22Rv1 (cell line): ENCODE measurements at regions not wholly inside any gene's neighbourhood (a gene's known extent, or its start where the extent isn't known, plus 50 kb on each side); places are given as distances from the start of the nearest gene placed in this dataset.

Source experiments
- H3K27ac ChIP-seq: fragments of 450-650 bp; 2 replicates; pipeline ENCODE4 v1.5.1; 2017
- ZFX ChIP-seq: fragments of 450-650 bp; IDR thresholded peaks from 2 replicates; pipeline ENCODE4 v1.6.1; 2017; ENCODE audit warnings: antibody characterized with exemption, borderline replicate concordance
- TF ChIP-seq, protein P1 (sequence below): fragments of 450-650 bp; IDR thresholded peaks from 2 replicates; pipeline ENCODE4 v1.5.1; 2017; ENCODE audit warnings: mild to moderate bottlenecking

DNA sequence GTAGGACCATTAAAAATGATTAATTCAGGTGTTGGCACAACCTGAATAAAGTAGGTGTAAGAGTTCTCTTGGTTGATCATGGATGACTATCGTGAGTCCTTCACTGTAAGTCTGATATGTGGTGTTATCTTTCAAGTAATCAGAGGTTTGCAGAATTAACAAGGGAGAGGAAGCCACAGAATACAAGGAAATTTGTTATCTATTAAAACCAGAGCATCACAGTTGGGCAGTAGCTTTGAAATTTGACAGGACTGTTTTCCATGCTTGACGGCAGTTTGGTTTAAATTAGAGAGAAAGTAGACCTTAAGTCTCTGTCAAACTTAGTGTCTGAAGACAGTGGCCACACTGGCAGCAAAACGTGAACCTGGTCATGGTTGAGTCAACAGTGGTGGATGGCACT, 139.5 kb upstream of the KCNK2 start:
- H3K27ac ChIP-seq = no peak overlapping the region
- no peak for TF ChIP-seq ZFX
- TF ChIP-seq, protein P1, sequence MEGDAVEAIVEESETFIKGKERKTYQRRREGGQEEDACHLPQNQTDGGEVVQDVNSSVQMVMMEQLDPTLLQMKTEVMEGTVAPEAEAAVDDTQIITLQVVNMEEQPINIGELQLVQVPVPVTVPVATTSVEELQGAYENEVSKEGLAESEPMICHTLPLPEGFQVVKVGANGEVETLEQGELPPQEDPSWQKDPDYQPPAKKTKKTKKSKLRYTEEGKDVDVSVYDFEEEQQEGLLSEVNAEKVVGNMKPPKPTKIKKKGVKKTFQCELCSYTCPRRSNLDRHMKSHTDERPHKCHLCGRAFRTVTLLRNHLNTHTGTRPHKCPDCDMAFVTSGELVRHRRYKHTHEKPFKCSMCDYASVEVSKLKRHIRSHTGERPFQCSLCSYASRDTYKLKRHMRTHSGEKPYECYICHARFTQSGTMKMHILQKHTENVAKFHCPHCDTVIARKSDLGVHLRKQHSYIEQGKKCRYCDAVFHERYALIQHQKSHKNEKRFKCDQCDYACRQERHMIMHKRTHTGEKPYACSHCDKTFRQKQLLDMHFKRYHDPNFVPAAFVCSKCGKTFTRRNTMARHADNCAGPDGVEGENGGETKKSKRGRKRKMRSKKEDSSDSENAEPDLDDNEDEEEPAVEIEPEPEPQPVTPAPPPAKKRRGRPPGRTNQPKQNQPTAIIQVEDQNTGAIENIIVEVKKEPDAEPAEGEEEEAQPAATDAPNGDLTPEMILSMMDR = no peak

DNA sequence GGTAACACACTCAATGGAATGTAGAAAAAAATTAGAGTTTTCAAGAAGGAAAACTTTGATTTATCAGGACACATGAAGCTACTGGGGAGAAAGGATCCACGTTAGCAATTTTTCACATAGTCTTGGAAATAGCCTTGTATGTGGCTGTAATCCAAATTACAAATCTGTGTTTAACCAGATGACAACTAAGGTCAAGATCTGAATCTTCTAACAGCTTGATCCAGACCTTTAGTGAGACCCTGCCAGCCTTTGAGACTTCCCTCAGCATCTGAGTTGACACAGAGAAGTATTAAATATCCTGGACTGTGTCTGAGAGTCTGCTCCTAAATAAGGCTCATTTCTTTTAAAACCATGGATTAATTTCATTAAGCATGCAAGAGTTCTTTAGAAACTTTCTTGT, 135.9 kb upstream of the KCNK2 start:
- TF ChIP-seq, protein P1 = no peak
- TF ChIP-seq ZFX = no peak
- H3K27ac ChIP-seq = no peak overlapping the region

DNA sequence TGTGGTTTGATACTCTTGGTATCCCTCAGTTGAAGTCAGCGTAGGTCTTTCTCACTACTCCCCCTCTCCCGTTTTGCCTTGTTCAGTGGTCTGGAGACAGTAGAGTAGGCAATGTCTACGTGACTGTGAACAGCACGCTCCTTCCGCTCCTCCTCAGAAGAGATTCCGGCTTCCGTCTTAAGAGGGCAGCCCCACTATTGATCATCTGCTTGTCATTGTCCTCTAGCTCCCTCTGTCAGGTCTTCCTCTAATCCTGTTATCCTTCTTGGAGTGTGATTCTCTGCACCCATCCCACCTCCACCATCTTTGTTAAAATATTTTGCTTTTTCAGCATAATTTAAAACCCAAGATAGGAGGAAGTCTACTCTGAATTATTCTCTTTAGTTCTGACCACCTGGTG, 129.9 kb upstream of the KCNK2 start:
- TF ChIP-seq ZFX = no peak
- TF ChIP-seq, protein P1 = peak; percentile 67
- no peak overlapping the region for H3K27ac ChIP-seq

DNA sequence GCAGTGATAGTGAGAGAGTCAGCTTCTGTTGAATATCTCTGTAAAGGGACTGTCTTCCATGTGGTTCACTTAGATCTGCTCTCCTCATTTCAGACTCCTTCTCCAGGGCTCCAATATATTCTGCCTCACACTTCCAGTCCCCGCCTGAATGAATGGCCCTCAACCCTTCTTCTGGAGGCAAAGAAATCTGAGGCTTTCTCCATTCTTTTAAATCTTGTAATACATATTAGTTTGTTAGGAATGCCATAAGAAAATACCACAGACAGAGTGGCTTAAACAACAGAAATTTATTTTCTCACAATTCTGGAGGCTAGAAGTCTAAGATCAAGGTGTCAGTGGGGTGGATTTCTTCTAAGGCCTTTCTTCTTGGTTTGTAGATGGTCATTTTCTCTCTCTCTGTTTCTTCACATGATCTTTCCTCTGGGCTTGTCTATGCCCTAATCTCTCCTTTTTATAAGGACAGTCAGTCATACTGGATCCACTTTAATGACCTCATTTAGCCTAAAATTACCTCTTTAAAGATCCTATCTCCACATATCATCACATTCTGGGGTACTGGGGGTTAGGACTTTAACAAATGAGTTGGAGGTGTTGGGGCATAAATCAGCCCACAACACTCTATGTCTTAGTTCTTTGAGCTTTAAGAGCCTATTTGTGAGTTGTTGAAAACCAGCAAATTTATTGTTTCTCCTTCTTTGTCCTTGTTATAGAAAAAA, 128.5 kb upstream of the KCNK2 start:
- TF ChIP-seq, protein P1 = no peak
- no peak for TF ChIP-seq ZFX
- H3K27ac ChIP-seq = no peak overlapping the region

DNA sequence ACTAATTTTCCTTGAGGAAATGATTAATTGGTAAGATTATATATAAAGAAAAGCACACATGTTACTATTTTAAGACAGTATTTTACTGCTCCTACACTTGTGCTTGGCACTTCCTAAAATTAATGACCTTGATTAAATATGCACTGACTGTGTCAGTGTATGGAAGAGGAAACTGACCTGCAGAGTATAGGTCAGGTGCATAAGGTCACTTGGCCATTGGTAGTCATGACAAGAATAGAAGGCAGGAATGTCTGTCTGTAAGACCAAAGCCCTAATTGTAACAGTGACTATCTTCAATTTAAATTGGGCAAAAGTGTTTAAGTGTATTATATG, 128.0 kb upstream of the KCNK2 start:
- TF ChIP-seq ZFX = no peak
- no peak overlapping the region for H3K27ac ChIP-seq

DNA sequence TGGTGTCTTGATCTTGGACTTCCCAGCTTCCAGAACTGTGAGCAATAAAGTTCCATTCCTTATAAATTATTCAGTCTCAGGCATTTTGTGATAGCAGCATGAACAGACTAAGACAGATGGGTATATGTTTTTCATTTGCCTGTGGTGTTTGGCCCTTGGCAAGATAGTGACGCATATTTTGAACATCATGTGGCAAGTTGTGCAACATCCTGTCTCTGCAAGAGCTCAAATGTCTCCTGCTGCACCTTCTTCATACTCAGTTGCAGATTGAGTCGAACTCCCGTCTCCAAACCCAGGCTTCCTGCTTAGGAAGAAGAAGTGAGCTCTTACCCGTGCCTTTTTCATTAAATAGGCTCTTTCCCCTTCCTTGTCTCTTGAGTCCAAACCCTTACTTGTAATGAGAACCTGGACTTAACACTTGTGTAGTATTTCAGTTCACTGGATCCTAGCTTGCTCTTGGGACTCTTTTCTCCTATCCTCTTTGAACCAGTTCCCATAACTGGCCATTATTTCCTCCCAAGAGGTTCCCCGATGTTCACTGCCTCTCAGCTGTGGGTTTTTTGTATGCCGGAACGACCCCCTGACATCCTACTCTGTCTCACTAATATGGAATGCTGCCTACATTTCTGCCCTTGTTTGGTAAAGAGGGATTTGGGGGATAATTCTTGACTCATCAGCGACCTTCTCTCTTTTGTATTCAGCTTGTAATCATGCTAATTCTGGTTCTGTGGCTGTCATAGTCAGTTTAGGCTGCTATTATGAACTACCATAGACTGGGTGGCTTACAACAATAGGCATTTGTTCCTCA, 125.0 kb upstream of the KCNK2 start:
- H3K27ac ChIP-seq = no peak overlapping the region
- no peak for TF ChIP-seq ZFX
- TF ChIP-seq, protein P1 = no peak

DNA sequence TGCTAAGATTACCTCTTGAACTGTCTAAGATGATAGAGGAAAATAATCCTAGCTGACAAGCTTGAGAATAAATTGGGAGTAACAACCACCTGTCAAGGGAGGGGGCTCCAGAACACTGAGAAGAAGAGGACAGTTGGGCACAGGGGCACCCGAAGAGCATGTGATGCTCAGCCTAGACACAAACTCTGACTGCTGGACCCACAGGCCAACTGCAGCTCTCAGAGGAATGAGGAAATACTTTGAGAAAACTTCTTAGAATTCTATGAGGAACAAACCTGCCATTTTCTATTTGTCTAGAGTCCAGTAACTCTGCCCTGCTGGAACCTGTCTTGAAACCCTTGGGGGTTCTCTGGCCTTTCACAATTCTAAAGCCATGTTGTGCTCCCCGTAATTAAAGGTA, 124.1 kb upstream of the KCNK2 start:
- no peak overlapping the region for H3K27ac ChIP-seq

More for the DNA sequence above, 124.1 kb upstream of the KCNK2 start:
- TF ChIP-seq, protein P1 = no peak
- no peak for TF ChIP-seq ZFX
